Left colon (tissue), 2 donors: ENCODE measurements at regions not wholly inside any gene's neighbourhood (a gene's known extent, or its start where the extent isn't known, plus 50 kb on each side); places are given as distances from the start of the nearest gene placed in this dataset.

Experiments used
- ATAC-seq: fragments of 200-7000 bp; cut with Tn5 transposase; one replicate; pipeline ENCODE4 v1.9.1; 2020; ENCODE audit warnings: mild to moderate bottlenecking, moderate library complexity
- DNase-seq, 2 donors: peaks; one replicate each; pipeline ENCODE4 v3.0.0-alpha.2; 2020
- intact Hi-C, 2 donors: fragments of 100-400 bp; cut with DNase I in 1 of 2; cut with micrococcal nuclease in 1 of 2; formaldehyde crosslinking; loops; one replicate each; pipeline versions ENCODE4 v1.11.2 to v1.14.0; 2022; cut with DNase I, micrococcal nuclease
- donor health status: DM: no; HTN: no; CAD: no.
- donor health status: DM: yes; HTN: yes; CAD: no.

- no peak for DNase-seq
- intact Hi-C loops: no loop called here
- ATAC-seq: no peak
Observed at GRCh38 chr6:22519237-22519636, 50.1 kb upstream of the HDGFL1 start.
